ENCODE measurements at regions not wholly inside any gene's neighbourhood (a gene's known extent, or its start where the extent isn't known, plus 50 kb on each side); places are given as distances from the start of the nearest gene placed in this dataset.

DNA sequence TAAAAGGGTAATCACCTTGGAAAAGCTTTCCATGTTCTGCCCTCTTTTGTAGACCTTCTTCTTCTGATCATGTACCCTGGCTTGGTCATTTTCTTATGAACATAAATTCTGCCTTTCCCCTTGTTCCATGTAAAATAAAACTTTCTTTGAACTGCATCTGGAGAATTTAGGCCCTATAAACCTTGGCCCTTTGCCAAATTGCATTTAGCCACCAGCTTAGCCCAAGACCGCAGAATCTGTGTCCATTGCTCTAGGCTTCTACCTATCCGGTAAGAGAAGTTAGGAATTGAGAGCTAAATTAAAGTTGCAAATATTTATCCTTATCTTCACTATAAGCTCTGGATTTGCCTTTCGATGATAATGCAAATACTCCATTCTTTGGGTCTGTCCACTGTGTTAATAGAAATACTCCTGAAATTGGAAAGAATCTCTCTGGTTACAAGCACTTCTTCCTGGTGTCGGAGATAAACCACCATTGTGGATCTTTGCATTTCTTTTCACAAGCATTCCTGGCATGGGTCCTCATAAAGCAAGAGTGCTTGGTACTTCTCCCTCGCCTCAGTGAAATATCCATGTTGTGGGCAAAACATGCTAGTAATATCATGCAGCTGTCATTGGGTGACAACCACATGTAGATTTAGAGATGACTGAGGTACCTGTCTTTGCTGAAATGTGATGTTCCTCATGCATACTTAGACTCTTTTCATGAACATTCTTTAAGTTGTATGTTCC, 698.0 kb upstream of the WWC1 start:
- no peak for TF ChIP-seq EZH2 (IDR thresholded peaks at IDR 0.05; ENCODE audit: insufficient read depth, poor library complexity, severe bottlenecking)
- TF ChIP-seq EZH2phosphoT487 (IDR thresholded peaks at IDR 0.05; ENCODE audit: insufficient read depth, low read depth) = no peak
